ENCODE measurements at regions not wholly inside any gene's neighbourhood (a gene's known extent, or its start where the extent isn't known, plus 50 kb on each side); places are given as distances from the start of the nearest gene placed in this dataset.

DNA sequence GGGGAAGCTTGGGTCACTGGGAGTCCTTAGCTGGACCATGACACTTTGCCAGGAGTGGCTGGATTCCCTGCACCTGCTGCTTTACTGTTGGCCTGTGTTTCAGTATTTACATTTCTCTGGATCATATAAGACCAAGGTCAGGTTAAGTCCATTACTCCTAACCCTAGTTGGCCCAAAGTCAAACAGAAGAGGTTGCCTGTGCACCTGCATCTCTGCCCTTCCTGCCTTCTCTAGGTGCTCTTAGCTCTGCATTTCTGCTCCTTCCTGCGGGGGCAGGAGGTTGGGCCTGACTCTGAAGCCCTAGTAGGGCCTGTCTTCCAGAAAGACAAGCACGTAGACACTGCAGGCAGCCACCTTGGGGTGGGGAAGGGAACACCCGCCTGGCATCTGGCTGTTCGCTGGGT lies 124.3 kb downstream of the RPLP1 start:
- TF ChIP-seq, protein P1, sequence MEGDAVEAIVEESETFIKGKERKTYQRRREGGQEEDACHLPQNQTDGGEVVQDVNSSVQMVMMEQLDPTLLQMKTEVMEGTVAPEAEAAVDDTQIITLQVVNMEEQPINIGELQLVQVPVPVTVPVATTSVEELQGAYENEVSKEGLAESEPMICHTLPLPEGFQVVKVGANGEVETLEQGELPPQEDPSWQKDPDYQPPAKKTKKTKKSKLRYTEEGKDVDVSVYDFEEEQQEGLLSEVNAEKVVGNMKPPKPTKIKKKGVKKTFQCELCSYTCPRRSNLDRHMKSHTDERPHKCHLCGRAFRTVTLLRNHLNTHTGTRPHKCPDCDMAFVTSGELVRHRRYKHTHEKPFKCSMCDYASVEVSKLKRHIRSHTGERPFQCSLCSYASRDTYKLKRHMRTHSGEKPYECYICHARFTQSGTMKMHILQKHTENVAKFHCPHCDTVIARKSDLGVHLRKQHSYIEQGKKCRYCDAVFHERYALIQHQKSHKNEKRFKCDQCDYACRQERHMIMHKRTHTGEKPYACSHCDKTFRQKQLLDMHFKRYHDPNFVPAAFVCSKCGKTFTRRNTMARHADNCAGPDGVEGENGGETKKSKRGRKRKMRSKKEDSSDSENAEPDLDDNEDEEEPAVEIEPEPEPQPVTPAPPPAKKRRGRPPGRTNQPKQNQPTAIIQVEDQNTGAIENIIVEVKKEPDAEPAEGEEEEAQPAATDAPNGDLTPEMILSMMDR (IDR thresholded peaks at IDR 0.05) = no peak
- Histone ChIP-seq H3K27me3 (peaks cover 0 to 28% (median 17%) of the 10 kb centered on the region in 7 donors), H3K27ac (no peak overlapping the region), H3K9me3 (no peaks in the 10 kb centered on the region), H3K4me3 (no peak overlapping the region), H3K4me1 (peaks cover 0 to 31% (median 0%) of the 10 kb centered on the region in 9 donors), H3K36me3 (no peaks in the 10 kb centered on the region)
- DNase-seq (no peak), ATAC-seq (no peak)
- 85 to 88% methylated on average over 4 of the region's 4 CpGs for WGBS, 2 donors
- intact Hi-C loops (cut with DNase I) = loop anchor here in 8 of 10 donors (2.0 to 10.0 kb wide), 8 partner anchors 75 to 912 kb away; partner anchors contain the start of gene TLE3 (in 1 of the 8)

DNA sequence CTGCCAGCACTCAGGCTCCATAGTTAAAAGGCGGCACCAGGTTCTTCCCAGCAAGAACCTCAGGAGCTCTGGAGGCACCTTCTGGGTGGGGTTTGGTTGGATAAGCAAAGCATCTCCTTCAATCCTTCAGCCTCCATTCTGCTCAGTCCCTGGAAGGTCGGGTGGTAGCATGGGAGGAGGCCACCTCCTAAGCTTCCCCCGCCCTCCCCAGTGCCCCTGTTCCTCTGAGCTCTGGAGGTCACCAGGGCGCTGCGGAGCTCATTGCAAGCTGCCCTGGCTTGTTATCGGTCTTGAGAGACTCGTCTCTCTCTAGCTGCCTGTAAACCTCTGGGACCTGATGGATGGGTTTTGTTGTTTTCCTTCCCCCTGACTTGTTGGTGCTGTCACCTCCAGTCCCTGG lies 124.8 kb downstream of the RPLP1 start:
- 84 to 88% methylated on average over 7 of the region's 7 CpGs for WGBS, 2 donors
- Histone ChIP-seq H3K4me3 (no peak overlapping the region), H3K27ac (no peak overlapping the region), H3K9me3 (no peaks in the 10 kb centered on the region), H3K27me3 (peaks cover 0 to 26% (median 15%) of the 10 kb centered on the region in 7 donors), H3K4me1 (peaks cover 0 to 31% (median 0%) of the 10 kb centered on the region in 9 donors), H3K36me3 (no peaks in the 10 kb centered on the region)
- DNase-seq = no peak
- TF ChIP-seq, protein P1 (IDR thresholded peaks at IDR 0.05) = no peak
- ATAC-seq = no peak
- intact Hi-C loops (cut with DNase I) = loop anchor here in 8 of 10 donors (2.0 to 10.0 kb wide), 8 partner anchors 75 to 911 kb away; partner anchors contain the start of gene TLE3 (in 1 of the 8)

DNA sequence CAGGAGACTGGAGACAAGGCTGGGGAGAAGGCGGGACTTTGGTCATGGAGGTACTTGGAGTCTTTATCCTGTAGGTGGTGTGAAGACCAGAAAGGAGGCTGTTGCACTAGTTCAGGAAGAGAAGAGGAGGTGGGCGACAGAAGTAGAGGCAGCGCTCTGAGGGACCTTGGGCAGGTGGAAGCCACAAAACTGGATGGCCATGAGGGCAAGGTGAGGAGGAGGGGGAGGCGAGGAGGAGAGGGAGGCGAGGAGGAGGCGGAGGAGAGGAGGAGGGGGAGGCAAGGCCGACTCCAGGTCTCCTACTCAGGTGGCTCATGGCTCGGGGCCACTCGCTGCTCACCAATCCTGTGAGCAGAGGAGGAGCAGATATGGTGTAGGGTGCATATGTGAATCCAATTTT lies 125.6 kb downstream of the RPLP1 start:
- Histone ChIP-seq H3K9me3 (no peaks in the 10 kb centered on the region), H3K27me3 (peaks cover 0 to 22% (median 11%) of the 10 kb centered on the region in 7 donors), H3K4me3 (no peak overlapping the region), H3K36me3 (no peaks in the 10 kb centered on the region), H3K4me1 (peaks cover 0 to 33% (median 0%) of the 10 kb centered on the region in 9 donors), H3K27ac (no peak overlapping the region)
- TF ChIP-seq, protein P1 (IDR thresholded peaks at IDR 0.05) = no peak
- no peak for DNase-seq
- ATAC-seq = no peak
- intact Hi-C loops (cut with DNase I) = loop anchor here in 8 of 10 donors (5.0 to 10.0 kb wide), 7 partner anchors 74 to 909 kb away; partner anchors contain the start of gene TLE3 (in 1 of the 8)
- 89 to 91% methylated on average over 9 of the region's 9 CpGs for WGBS, 2 donors

DNA sequence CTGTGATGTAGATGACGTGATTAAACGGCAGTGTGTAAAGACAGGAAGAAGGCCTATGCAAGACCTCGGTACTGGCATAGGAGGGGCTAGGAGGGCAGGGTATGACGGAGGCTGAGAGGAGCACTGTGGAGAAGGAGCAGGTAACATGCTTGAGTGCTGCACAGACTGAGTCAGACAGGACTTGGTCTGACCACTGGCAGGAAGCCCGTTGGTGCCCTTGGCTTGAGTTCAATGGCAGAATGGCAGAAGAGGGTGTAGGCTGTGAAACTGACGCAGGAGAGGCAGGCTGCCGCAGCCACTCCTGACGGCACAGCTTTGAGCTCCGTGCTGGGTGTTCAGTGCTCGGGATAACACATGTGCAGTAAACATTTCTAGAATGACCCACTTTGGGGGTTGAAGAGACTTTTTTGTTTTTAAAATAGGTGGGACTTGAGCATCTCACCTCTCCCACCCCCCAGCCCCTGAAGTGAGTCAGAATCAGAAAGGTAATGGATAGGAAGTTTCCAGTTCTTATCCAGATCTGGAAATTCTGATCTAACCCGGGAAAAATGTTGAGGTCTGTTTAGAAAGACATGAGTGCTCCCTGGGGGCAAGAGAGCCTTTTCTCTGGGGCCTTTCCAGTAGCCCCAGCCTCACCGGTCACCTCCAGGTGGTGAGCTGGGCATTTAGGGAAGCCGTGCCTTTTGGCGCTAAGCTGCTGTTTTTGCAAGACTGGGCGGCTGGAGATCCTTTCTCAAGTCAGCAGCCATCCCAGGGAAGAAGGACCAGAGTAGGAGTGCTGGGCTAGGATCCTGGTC lies 126.4 kb downstream of the RPLP1 start:
- ATAC-seq = peak in 1 of 8 donors; percentile 38
- DNase-seq = no peak
- H3K9me3 ChIP-seq = no peaks in the 10 kb centered on the region
- H3K4me3 ChIP-seq = no peak overlapping the region
- 66 to 79% methylated on average over 15 of the region's 15 CpGs for WGBS, 2 donors
- peaks cover 0 to 34% (median 0%) of the 10 kb centered on the region in 9 donors for H3K4me1 ChIP-seq
- intact Hi-C loops (cut with DNase I) = loop anchor here in 8 of 10 donors (5.0 to 10.0 kb wide), 7 partner anchors 73 to 908 kb away; partner anchors contain the start of gene TLE3 (in 1 of the 8)
- no peaks in the 10 kb centered on the region for H3K36me3 ChIP-seq
- TF ChIP-seq, protein P1 (IDR thresholded peaks at IDR 0.05) = no peak
- H3K27me3 ChIP-seq = peaks cover 0 to 22% (median 11%) of the 10 kb centered on the region in 7 donors
- no peak overlapping the region for H3K27ac ChIP-seq

All from heart right ventricle (tissue), 16 donors.